SH-SY5Y (cell line): ENCODE measurements at regions not wholly inside any gene's neighbourhood (a gene's known extent, or its start where the extent isn't known, plus 50 kb on each side); places are given as distances from the start of the nearest gene placed in this dataset.

Experiments used
- GATA2 ChIP-seq: IDR thresholded peaks from 2 replicates; pipeline ENCODE4 v1.6.1; 2011; ENCODE audit warnings: mild to moderate bottlenecking, low read depth, low read length
- GATA3 ChIP-seq: IDR thresholded peaks from 2 replicates; pipeline ENCODE4 v1.6.1; 2011; ENCODE audit warnings: low read depth, mild to moderate bottlenecking, low read length, moderate library complexity

DNA sequence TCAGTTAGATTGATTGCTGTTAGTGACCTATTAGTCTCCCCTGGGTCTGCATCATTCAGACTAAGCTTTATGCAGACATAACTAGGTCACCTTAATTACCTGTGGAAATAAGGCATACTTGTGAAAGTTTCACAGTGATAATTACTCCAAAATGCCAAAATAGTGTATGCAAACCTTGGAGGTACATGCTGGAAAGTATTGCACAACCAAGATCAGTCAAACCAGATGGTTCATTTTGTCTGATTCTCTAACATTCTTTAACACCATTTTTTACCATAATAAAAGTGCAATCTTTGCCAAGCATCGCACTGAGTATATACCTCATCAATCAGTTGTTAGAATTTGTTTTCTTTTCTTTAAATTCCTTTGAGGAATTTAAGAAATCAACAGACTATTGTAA is 186.3 kb upstream of the TMEFF2 start:
- TF ChIP-seq GATA2 (no peak), GATA3 (no peak)
